Limb (tissue), 2 donors: ENCODE measurements at regions not wholly inside any gene's neighbourhood (a gene's known extent, or its start where the extent isn't known, plus 50 kb on each side); places are given as distances from the start of the nearest gene placed in this dataset.
"Not testable (repeated sequence)": the region's sequence is repeated elsewhere in the genome, so short reads cannot be mapped to it uniquely, and the experiment has no call there.

ENCODE experiments used
- DNase-seq, 2 donors: peaks; one replicate each; pipeline ENCODE4 v3.0.0-alpha.2; 2016; ENCODE audit errors: extremely low spot score in 2 of 2

DNA sequence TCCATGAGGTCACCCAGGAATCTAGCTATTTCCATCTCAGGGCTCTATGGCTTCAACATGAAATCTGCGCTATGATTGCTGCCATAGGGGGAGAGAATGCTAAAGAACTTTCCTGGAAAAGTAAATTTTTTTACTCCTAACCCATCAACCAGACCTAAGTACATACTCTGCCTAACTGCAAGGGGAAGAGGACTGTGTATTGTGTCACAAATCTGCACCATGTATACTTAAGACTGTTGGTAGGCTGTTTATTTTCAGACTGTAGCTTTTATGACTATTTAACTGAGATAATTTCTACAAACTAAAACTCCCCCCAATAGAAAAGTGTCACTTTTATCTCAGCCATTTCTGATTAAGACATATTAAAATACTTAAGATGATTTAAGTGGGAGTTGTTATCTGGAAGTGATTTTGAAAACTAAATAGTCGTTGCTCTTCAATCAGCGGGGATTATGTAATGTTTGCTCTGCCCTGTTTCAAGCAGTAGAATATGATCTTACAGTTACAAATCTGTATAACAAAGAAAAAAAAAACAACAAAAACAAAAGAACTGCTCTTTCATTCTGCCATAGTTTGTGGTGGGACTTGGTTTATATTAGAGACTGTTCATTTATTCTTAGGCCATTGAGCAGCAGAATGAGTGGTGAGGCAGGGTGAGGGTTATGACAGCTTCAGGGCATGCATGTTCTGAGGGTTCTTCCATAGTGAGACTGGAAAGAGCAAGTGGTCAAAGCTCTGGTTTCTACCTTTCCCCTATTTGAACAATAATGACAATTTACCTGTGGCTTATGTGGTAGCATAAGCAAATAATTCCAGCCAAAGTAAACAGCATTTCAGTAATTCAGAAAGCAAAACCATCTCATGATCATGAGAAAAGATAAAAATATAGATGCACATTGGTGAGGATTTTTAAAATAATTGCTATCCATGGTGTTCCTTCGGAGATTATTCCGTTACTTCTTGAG lies 126.3 kb upstream of the CEP162 start:
- no peak for DNase-seq

DNA sequence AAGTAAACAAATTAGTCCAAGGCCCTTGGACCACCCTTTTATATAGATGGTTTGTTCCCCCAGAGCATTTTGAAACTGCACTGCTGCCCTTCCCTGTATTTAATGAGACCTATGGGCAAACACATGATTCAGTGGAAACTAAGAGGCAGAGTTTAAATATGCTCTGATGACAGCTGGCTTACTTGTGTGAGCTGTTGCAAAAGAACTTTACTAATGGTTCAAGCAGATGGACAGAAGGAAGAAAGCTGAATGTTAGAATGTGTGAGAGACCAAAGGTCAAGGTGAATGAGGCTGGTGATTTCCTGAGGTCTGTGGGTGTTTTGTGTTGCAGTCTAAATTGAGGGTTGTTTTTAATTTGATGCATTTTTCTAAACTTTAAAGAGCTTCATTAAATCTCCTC lies 123.0 kb upstream of the CEP162 start:
- DNase-seq, result no peak

DNA sequence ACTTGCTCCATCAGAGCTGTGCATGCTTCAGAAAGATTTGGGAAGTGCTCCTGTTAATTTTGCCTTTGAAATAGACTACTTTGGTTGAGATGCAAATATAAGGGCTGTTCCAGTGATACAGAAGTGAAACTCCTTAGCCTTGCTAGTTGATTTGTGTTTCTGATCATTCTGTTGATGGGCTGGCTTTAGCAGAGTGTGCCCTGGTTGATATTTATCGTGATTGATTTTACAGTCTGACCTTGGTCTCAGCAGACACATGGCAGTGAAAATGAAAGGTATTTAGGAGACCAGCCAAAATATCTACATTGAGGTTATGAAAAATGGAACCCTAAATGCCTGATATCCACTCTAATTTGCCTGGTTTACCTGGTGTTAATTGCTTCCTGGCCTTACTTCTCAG lies 122.1 kb upstream of the CEP162 start:
- DNase-seq, result no peak

DNA sequence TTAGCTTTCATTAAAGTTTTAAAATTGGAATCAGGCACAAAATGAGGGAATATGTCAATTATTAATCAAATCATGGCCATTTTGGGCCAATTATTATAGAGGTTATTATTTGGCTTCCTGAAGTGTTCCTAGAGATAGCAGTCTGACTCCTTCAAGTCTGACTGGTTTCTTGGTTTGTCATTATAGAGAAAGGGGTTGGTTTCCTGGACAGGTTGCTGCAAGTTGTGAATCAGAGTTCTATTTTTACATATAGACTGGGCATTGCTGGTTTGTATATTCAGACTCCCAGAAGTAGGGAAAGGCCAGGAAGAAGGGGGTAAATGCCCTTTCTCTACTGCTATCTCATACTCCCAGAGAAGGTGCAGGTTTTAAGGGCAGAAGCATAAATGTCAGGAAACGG lies 121.4 kb upstream of the CEP162 start:
- no peak for DNase-seq

DNA sequence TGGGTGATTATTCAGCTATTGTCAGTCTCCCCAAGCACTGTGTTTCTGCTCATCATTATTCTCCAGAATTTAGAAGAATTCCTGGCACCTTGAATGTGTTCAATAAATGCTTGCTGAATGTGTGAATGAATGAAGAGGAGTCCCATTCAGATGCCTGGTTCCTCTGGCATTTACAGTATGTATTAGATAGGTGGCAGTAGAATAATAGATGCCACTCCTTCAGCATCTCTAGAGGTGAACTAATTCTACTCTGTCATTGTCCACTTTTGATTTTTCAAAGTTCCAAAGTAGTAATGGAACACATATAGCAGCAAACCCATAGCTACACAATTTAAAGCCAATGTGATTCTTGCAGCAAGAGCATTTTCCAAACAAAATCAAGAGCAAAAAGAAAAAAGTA lies 118.9 kb upstream of the CEP162 start:
- no peak for DNase-seq

DNA sequence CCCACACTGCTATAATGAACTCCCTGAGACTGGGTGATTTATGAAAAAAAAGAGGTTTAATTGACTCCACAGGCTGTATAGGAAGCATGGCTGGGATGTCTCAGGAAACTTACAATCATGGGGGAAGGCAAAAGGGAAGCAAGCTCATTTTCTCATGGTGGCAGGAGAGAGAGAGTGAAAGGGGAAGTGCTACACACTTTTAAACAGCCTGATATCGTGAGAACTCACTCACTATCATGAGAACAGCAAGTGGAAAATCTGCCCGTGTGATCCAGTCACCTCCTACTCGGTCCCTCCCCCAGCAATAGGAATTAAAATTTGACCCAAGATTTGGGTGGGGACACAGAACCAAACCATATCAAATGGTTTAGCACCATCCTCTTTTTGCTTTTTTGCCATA lies 116.6 kb upstream of the CEP162 start:
- no peak for DNase-seq

DNA sequence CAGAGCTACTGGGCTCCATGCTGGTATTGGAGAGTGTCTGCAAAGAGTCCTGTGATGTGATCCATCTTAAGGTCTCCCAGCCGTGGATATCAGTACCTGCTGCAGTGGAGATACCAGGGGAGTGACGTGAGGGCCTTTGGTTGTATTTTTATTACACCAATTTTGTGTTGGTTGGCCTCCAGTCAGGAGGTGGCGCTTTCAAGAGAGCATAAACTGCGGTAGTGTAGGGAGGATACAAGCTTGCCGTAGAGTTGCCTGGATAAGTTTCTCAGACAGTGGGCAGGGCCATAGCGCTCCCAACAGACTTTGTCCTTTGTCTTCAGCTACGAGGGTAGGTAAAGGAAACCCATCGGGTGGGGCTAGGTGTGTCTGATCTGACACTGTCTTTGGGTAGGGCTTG lies 113.0 kb upstream of the CEP162 start:
- no peak for DNase-seq

DNA sequence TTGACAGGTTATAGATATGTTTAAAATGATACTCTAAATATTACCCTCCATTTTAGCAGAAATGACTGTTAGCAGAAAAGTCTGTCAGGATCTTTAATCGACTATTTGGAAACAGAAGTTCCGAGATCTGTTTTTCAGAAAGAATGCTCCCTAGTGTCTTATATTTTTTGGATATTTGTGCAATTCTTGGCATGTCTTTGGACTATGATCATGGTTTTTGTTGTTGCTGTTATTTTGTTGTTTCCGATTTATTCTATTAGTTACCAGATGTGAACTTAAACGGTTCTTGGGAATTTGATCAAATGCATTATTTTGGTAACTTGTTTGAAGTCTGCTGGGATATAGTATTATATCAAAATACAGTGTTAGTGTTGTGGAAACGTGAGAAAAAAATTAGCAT lies 106.4 kb upstream of the CEP162 start:
- DNase-seq, result peak in 1 of 2 donors; percentile 18

DNA sequence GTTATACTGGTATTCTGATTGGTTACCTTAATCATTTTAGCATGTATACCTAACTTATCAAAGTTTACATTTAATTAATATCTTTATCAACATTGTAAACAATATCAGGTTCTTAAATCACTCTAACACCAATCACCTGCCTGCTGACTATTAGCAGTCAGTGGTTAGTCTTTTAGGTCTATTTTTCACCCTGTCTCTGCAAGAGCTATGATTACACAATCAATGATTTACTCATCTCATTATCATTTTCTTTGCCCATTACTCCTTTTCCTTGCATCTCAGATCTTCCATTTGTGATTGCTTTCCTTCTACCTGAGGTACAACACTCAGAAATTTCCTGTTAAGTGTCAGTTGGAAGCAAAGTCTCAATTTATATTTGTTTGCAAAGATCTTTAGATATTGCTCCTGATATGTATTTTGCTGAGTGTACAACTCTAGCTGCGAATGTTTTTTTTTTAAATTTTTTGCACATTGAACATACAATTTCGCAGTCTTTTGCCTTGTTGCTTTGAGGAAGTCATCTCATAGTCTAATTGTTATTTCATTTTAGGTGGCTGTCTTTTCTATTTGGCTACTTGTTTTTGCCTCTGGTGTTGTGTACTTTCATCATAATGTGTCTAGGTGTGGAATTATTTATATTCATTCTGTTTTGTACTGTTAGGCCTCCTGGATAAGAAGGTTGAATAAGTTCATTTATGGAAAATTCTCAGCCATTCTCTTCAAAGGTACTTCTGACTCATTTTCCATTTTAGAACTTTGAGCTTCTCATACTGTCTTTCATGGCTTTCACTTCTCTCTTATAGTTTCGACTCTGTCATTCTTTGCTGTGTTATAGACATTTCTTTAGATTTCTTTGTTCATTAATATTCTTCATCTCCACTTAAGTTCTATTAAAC lies 104.9 kb upstream of the CEP162 start:
- DNase-seq, result no peak

DNA sequence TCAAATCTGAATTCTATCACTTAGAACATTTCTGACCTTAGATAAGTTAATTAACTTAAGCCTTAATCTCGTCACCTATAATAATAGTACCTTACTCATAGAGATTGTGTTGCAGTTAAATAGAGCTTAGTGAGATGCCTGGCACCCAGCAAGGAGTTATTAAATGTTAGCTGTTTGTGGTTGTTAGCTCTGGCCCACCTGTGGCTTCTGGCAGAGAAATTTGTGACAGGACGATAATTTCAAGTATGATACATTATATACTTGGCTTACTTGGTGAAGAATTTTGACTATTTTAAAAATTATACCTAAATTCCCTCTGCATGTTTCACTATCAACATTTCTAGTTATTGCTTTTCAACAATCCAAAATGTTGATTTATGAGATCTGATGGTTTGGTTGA lies 102.9 kb upstream of the CEP162 start:
- DNase-seq, result no peak

DNA sequence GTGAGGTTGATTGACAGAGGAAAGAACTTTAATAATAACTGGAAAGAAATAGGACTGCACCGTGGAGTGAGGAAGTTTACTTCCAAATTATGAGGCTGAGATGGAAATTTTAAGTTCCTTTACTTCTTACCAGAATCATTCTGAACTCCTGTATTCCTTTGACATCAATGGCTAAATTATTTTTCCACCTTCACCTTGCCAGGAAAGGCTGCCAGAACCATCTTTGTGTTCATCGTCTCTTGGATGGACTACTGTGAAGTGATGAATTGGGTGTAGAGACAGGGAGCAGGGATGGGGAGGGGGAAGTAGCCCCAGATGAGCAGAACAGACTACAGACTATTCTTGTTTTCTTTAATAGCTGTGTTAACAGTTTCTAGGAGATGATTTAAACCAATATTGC lies 102.1 kb upstream of the CEP162 start:
- peak in 1 of 2 donors; percentile 45 for DNase-seq

DNA sequence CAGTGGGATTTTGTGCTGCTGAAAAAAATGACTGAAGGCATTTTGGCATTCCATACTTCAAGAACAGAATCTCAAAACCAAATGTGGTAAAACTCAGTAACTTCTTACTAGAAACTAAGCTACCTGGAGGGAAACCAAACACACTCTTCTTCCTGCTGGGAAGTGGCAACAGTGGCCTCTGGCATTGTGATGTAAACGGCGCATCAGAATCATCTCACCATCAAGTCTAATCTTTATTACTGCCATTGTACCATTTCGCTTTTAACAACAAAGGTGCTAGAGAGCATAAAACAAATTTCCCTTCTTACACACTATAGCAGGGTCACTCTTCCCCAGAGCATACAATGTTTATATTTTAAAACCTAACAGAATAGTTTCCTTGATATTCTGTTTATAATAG lies 101.6 kb upstream of the CEP162 start:
- peak in 1 of 2 donors; percentile 2 for DNase-seq

DNA sequence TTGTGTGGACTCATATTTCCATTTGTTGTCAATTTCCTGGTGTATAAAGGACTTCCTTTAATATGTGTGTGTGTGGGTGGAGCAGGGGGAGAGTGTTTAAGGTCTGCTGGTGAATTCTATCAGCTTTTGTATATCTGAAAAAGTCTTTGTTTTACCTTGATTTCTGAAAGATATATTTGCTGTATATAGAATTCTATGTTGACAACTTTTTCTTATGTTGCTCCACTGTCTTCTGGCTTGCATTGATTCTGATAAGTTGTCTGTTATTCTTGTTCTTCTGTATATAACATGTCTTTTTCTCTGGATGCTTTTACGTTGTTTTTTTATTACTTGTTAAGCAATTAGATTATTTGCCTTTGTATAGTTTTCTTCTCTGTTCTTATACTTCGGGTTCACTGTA lies 90.0 kb upstream of the CEP162 start:
- no peak for DNase-seq

DNA sequence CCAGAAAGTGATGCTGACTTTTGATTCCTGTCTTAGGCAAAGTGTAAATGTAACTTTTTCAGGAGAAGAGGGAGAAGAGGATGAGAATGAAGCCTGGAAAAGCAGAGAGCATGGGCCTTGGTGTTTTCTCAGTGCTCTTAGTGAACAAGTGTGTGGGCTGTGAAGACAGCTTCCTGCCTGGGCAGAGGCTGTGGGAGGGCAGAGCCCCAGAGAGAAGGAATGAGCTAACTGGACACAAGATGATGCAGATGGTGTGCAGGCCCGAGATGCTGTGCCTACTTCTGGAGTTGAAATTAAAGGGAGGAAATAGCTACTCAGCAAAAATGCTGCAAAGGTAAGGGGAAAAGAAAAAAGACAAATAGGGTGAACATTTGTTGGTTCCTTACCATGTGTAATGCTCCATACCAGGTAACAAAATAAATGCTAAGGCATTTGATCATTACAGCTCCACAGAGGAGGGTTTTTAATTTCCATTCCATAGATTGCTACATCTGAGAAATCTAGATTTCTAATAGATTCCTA lies 87.0 kb upstream of the CEP162 start:
- no peak for DNase-seq

DNA sequence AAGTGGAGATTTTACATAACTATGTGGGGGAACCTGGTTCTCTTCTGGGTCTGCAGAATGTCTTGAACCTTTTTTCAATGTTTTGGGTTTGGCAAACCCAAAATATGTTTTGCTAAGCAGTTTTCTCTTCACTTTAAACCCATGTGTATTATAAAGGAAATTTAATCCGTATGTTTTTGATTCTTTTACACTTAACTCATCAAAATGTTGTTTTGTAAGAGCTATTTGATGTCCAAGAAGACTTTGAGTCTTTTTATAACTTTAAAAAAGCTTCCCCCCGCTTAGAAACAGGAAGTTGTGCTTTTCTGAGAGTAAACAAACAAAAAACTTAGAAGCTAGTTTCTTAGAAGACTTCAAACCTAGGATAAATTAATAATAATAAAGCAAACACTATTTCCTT lies 81.9 kb upstream of the CEP162 start:
- DNase-seq, result peak in 1 of 2 donors; percentile 19

DNA sequence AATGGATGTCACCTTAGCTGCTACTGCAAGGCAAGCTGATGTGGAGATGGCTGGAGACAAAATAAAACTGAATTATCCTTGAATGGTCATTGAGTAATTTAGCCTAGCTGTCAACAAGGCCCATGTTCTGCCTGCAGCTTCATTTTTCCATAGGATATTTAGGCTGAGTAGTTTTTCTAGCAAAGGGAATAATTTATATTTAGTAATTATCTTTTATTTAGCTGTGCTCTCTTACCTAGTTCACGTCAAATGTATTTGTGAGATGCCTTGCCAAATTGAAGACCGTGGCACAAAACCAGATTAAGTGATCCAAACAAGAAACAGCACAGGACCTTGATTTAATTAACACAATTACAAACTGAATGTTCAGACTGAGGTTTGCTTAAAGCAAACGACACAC lies 77.4 kb upstream of the CEP162 start:
- DNase-seq, result no peak

DNA sequence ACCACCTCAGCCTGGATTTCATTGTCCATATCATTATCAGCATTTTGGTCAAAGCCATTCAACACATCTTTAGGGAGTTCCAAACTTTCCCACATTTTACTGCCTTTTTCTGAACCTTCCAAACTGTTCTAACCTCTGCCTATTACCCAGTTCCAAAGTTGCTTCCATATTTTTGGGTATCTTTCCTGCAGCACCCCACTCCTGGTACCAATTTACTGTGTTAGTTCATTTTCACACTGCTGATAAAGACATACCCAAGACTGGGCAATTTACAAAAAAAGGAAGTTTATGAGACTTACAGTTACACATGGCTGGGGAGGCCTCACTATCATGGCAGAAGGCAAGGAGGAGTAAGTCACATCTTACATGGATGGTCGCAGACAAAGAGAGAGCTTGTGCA lies 63.6 kb upstream of the CEP162 start:
- DNase-seq, result not testable (repeated sequence)

DNA sequence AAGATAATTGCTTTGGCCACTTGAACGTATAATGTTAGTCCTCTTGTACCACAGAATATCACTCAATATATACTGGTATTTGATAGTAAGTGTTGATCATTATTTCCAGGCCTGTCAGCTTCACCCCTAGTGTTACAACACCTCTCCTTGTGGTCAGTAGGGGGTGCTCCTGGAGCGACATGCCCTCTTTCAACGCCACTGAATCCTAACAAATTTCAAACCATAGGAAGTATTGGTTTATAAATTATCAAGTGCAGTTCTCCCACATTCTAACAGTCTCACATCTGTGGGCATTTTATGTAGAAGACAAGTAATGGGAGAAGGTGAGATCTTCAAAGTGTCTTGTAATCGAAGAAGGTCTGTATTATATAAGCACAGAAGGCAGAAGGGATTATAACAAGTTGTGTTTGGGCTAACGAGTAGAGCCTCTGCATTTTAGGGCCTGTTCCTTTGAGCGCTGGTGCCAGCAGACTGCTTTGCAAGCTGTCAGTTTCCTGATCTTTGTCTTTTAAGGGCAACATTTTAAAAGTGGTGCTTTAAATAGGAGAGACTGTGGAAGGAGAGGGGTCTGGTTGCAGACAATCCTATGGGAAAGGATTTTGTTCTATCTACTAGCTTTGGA lies 57.1 kb upstream of the CEP162 start:
- no peak for DNase-seq

DNA sequence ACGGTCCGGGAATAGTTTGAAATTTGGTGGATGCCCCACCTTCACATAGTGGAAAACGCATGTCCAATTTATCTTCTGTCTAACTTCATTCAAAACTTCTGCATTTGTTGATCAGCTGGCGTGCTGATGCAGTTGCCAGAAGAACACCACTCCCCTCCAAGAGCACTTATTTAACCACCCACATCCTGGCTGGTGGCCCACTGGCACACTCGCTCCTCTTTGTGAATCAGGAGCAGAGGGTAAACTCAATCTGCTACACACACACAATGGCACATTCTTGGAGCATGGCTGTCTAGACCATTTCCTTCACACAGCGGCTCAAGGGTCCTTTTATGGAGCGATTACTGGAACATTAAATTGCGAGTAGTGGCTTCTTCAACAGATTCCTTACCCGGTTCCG lies 55.1 kb upstream of the CEP162 start:
- DNase-seq, result peak; percentile 48 to 58

DNA sequence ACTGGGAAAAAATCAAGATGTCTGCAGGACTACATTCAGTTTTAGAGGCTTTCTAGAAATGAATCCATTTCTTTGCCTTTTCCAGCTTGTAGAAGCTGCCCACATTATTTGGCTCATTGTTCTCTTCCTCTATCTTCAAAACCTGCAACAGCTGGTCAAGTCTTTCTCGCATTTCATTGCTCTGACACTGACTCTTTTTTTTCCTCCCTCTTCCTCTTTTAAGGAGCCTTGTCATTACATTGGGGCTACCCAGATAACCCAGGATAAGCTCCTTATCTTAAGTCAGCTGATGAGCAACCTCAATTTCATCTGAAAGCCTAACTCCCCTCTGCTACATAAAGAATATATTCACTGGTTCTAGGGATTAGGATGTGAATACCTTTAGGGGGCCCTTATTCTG lies 53.2 kb upstream of the CEP162 start:
- no peak for DNase-seq

DNA sequence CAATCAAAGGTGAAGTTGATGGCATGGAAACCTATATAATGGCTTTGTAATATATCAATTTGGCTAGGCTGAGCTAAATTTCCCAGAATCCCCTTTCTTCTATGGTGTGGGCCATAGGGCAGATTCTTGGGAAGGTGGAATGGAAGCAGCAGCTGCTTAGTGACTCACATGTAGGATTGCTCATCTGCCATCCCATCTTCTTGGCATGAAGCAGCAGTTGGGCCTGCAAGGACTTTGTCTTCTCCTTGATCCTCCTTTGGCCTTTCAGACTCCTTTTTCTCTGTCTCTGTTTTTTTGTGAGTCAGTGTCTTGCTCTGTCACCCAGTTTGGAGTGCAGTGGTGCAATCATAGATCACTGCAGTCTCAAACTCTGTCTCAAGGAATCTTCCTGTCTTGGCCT lies 52.6 kb upstream of the CEP162 start:
- DNase-seq, result no peak
